GM12878 (cell line): ENCODE measurements at regions not wholly inside any gene's neighbourhood (a gene's known extent, or its start where the extent isn't known, plus 50 kb on each side); places are given as distances from the start of the nearest gene placed in this dataset.

Source experiments
- ATAC-seq: fragments of 200-7000 bp; cut with Tn5 transposase; 3 replicates; pipeline ENCODE4 v1.9.1; 2020; ENCODE audit warnings: mild to moderate bottlenecking, moderate library complexity
- BruUV-seq: library from RNA; stranded (reverse); fragments of 400-500 nt; replicated peaks from 2 replicates; lab custom pipeline; 2021; lab: Mats Ljungman, UMichigan
- CTCF ChIA-PET: fragments of 300-600 bp; sonication (Branson Sonifier 250); formaldehyde crosslinking; extraction: SDS; loops from one replicate; lab custom pipeline; 2021; ENCODE audit warnings: inconsistent platforms; lab: Yijun Ruan, JAX
- POLR2A ChIA-PET: fragments of 350-600 bp; formaldehyde crosslinking; extraction: SDS; loops from one replicate; lab custom pipeline; 2021; ENCODE audit warnings: inconsistent platforms; lab: Charles Lee
- RAD21 ChIA-PET: fragments of 300-600 bp; sonication (Branson Sonifier 250); formaldehyde crosslinking; loops from one replicate; lab custom pipeline; 2023; ENCODE audit warnings: antibody characterized with exemption; ENCODE audit not compliant: unreplicated experiment; lab: Charles Lee
- SMC1A ChIA-PET: fragments of 300-600 bp; sonication (Branson Sonifier 250); formaldehyde crosslinking; loops from one replicate; lab custom pipeline; 2023; ENCODE audit not compliant: unreplicated experiment, uncharacterized antibody; lab: Charles Lee
- DNase-seq: peaks from one replicate; pipeline ENCODE4 v3.0.0-alpha.2; 2011; ENCODE audit warnings: low read depth, low spot score
- FAIRE-seq: peaks from 3 replicates; lab custom pipeline; 2011; peaks lifted over from hg19 to GRCh38; lab: Jason Lieb, UNC
- H2AFZ ChIP-seq: 2 replicates; pipeline ENCODE4 v1.6.0; 2011; ENCODE audit warnings: low read depth, low read length, control low read depth; ENCODE audit not compliant: control insufficient read depth
- H3K27ac ChIP-seq: 2 replicates; pipeline ENCODE4 v1.5.1; 2011; ENCODE audit warnings: control low read depth; ENCODE audit not compliant: control insufficient read depth, insufficient read depth
- H3K27me3 ChIP-seq, 2 experiments: replicated peaks in 1 of 2; 2 replicates each; pipeline versions ENCODE4 v1.6.0 to v1.6.1; 2011; ENCODE audit warnings: low read length in 1 of 2; ENCODE audit not compliant: control insufficient read depth in 2 of 2, insufficient read depth in 2 of 2
- H3K36me3 ChIP-seq, 2 experiments: 2 replicates each; pipeline ENCODE4 v1.5.1; 2011; ENCODE audit warnings: low read length in 1 of 2; ENCODE audit not compliant: control insufficient read depth in 2 of 2, insufficient read depth in 2 of 2
- H3K4me1 ChIP-seq: 2 replicates; pipeline ENCODE4 v1.6.1; 2011; ENCODE audit warnings: mild to moderate bottlenecking, low read length, moderate library complexity, mixed read lengths; ENCODE audit not compliant: control insufficient read depth, insufficient read depth
- H3K4me2 ChIP-seq: 2 replicates; pipeline ENCODE4 v1.6.0; 2011; ENCODE audit warnings: control low read depth; ENCODE audit not compliant: control insufficient read depth, insufficient read depth
- H3K4me3 ChIP-seq: fragments of 200-600 bp; sonication (generic); 2 replicates; pipeline ENCODE4 v1.5.1; 2016
- H3K79me2 ChIP-seq: 2 replicates; pipeline ENCODE4 v1.6.0; 2011; ENCODE audit warnings: low read length; ENCODE audit not compliant: control insufficient read depth, insufficient read depth
- H3K9ac ChIP-seq: 2 replicates; pipeline ENCODE4 v1.8.0; 2011; ENCODE audit warnings: low read length, control low read depth, mixed read lengths; ENCODE audit not compliant: control insufficient read depth, insufficient read depth
- H3K9me3 ChIP-seq: replicated peaks from 3 replicates; pipeline ENCODE4 v1.5.1; 2011; ENCODE audit warnings: mild to moderate bottlenecking, low read length; ENCODE audit not compliant: control insufficient read depth, insufficient read depth
- H4K20me1 ChIP-seq: 2 replicates; pipeline ENCODE4 v1.6.0; 2011; ENCODE audit not compliant: control insufficient read depth, insufficient read depth
- ATF7 ChIP-seq: fragments of 450-650 bp; IDR thresholded peaks from 2 replicates; pipeline ENCODE4 v1.6.1; 2016; ENCODE audit warnings: low read depth, mild to moderate bottlenecking
- BMI1 ChIP-seq: fragments of 450-650 bp; IDR thresholded peaks from 2 replicates; pipeline ENCODE4 v1.6.1; 2016; ENCODE audit warnings: mild to moderate bottlenecking, moderate library complexity, borderline replicate concordance
- CBFB ChIP-seq: IDR thresholded peaks from 2 replicates; pipeline ENCODE4 v1.6.1; 2016; ENCODE audit warnings: antibody characterized with exemption, low read depth
- CEBPZ ChIP-seq: fragments of 150-350 bp; IDR thresholded peaks from 2 replicates; pipeline ENCODE4 v1.6.1; 2016; ENCODE audit warnings: low read depth, low read length
- ESRRA ChIP-seq: IDR thresholded peaks from 2 replicates; pipeline ENCODE4 v1.6.1; 2012; ENCODE audit warnings: mild to moderate bottlenecking, low read length, improper control_type of control experiment
- HDGF ChIP-seq: fragments of 450-650 bp; IDR thresholded peaks from 2 replicates; pipeline ENCODE4 v1.6.1; 2016; ENCODE audit warnings: antibody characterized with exemption
- IKZF2 ChIP-seq, 2 experiments: fragments of 450-650 bp; IDR thresholded peaks; 2 replicates each; pipeline ENCODE4 v1.6.1; 2017; ENCODE audit warnings: mild to moderate bottlenecking in 2 of 2, moderate library complexity in 2 of 2
- MTA2 ChIP-seq: fragments of 450-650 bp; IDR thresholded peaks from 2 replicates; pipeline ENCODE4 v1.6.1; 2016; ENCODE audit warnings: low read depth, mild to moderate bottlenecking, moderate library complexity
- MTA3 ChIP-seq: IDR thresholded peaks from 2 replicates; pipeline ENCODE4 v1.6.1; 2012; ENCODE audit warnings: low read length, inconsistent platforms, borderline replicate concordance
- REST ChIP-seq: IDR thresholded peaks from 2 replicates; pipeline ENCODE4 v1.6.1; 2012; ENCODE audit warnings: mild to moderate bottlenecking, low read depth, low read length
- RFX5 ChIP-seq: IDR thresholded peaks from 2 replicates; pipeline ENCODE4 v1.6.1; 2011; ENCODE audit warnings: low read depth, low read length, improper control_type of control experiment
- SRF ChIP-seq, 2 experiments: IDR thresholded peaks; 2 replicates each; pipeline ENCODE4 v1.6.1; 2011; ENCODE audit warnings: low read depth in 2 of 2, low read length in 2 of 2, mild to moderate bottlenecking in 1 of 2, moderate library complexity in 1 of 2
- SUZ12 ChIP-seq: fragments of 200-600 bp; sonication (generic); IDR thresholded peaks from one replicate; pipeline ENCODE4 v1.6.1; 2018; ENCODE audit warnings: antibody characterized with exemption, mild to moderate bottlenecking; ENCODE audit not compliant: unreplicated experiment
- TCF3 ChIP-seq: IDR thresholded peaks from 2 replicates; pipeline ENCODE4 v1.6.1; 2012; ENCODE audit warnings: low read depth, mild to moderate bottlenecking, low read length, borderline replicate concordance; ENCODE audit not compliant: insufficient read depth
- USF2 ChIP-seq: IDR thresholded peaks from 2 replicates; pipeline ENCODE4 v1.6.1; 2011; ENCODE audit warnings: low read depth, low read length, improper control_type of control experiment, borderline replicate concordance
- ZNF274 ChIP-seq: IDR thresholded peaks from one replicate; pipeline ENCODE4 v1.8.0; 2011; ENCODE audit not compliant: insufficient read length, insufficient read depth
- ZZZ3 ChIP-seq: IDR thresholded peaks from 2 replicates; pipeline ENCODE4 v1.6.1; 2011; ENCODE audit warnings: low read depth; ENCODE audit not compliant: control insufficient read depth, insufficient read length
- WGBS: methylation state at CpG from one replicate; pipeline ENCODE4 v1.1.6; 2016; ENCODE audit warnings: low lambda C conversion rate; ENCODE audit not compliant: insufficient replicate concordance, insufficient coverage; ENCODE audit errors: missing lambda C conversion rate; 5-methylcytosine and 5-hydroxymethylcytosine counted together
- in situ Hi-C: fragments of 300-500 bp; cut with MboI; formaldehyde crosslinking; loops from 9 replicates; pipeline ENCODE4 v1.14.3; 2018; ENCODE audit warnings: mixed read lengths
- intact Hi-C: fragments of 100-400 bp; cut with micrococcal nuclease; formaldehyde crosslinking; loops from one replicate; pipeline ENCODE4 v1.14.2; 2022; ENCODE audit not compliant: unreplicated experiment

- TF ChIP-seq BMI1, result no peak
- TF ChIP-seq CEBPZ, result no peak
Observed at GRCh38 chr12:58323676-58324075, 382.3 kb downstream of the ATP23 start (continued).

GRCh38 chr12:58325561-58325960 lies 384.2 kb downstream of the ATP23 start:
- SMC1A ChIA-PET, result no interaction called here
- Histone ChIP-seq H2AFZ (no peak overlapping the region), H3K4me3 (no peak overlapping the region), H3K27me3 (no peaks in the 10 kb centered on the region)
- CTCF ChIA-PET, result no interaction called here
- POLR2A ChIA-PET, result no interaction called here
- in situ Hi-C loops, result no loop called here
- BruUV-seq, result no TSS peak
- no peak for ATAC-seq
- no peak for TF ChIP-seq MTA2
- TF ChIP-seq SRF (IDR thresholded peaks at IDR 0.05; ENCODE audit: low read depth in 2 of 2, low read length in 2 of 2), result no peak
- TF ChIP-seq ZZZ3, result no peak
- TF ChIP-seq SUZ12, result no peak
- no peak for TF ChIP-seq USF2
- TF ChIP-seq TCF3, result no peak
- TF ChIP-seq RFX5, result no peak
- no peak for TF ChIP-seq REST
- no peak for TF ChIP-seq CBFB
- TF ChIP-seq ZNF274, result no peak
- no peak for TF ChIP-seq IKZF2 (IDR thresholded peaks at IDR 0.05)
- no peak for TF ChIP-seq HDGF
- TF ChIP-seq ATF7, result no peak
- TF ChIP-seq ESRRA, result no peak
- TF ChIP-seq MTA3, result no peak
- TF ChIP-seq, all 136 proteins: peak for 0
- Histone ChIP-seq H3K27ac (no peak overlapping the region), H4K20me1 (no peaks in the 10 kb centered on the region), H3K9me3 (no peaks in the 10 kb centered on the region), H3K4me1 (no peaks in the 10 kb centered on the region), H3K79me2 (no peaks in the 10 kb centered on the region), H3K9ac (no peak overlapping the region), H3K36me3 (no peaks in the 10 kb centered on the region), H3K4me2 (no peak overlapping the region)
- no peak for DNase-seq
- intact Hi-C loops, result no loop called here
- RAD21 ChIA-PET, result no interaction called here
- 4% methylated on average over 1 of the region's 1 CpG for WGBS
- no peak for FAIRE-seq
